PC-3 (cell line): ENCODE measurements at regions not wholly inside any gene's neighbourhood (a gene's known extent, or its start where the extent isn't known, plus 50 kb on each side); places are given as distances from the start of the nearest gene placed in this dataset.

ENCODE experiments used
- EZH2phosphoT487 ChIP-seq: fragments of 300-600 bp; sonication (generic); IDR thresholded peaks from 2 replicates; pipeline ENCODE4 v1.6.1; 2018; ENCODE audit warnings: mild to moderate bottlenecking, antibody characterized with exemption, low read length, borderline replicate concordance
- TF ChIP-seq, protein P1 (sequence below): fragments of 300-600 bp; sonication (generic); conservative IDR thresholded peaks from 2 replicates; pipeline ENCODE4 v1.5.1; 2017; ENCODE audit warnings: antibody characterized with exemption, low read depth, mild to moderate bottlenecking, low read length

DNA sequence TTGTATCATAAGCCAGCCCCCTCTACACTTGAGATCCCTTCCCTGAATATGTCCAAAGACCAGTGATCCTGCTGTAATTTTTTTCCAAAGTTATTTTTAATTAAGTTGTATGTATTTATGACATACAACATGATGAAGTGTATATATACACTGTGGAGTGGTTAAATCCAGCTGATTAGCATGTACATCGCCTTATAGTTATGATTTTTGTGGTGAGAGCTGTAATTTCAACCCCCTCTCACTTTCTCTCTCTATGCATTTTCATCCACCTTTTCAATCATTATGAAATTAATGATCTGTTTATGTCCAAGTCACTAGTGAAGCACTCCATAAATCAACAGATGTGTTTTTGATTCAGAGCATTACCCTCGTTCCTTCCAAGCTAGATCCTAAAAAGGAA lies 85.3 kb downstream of the KCTD12 start:
- TF ChIP-seq, protein P1, sequence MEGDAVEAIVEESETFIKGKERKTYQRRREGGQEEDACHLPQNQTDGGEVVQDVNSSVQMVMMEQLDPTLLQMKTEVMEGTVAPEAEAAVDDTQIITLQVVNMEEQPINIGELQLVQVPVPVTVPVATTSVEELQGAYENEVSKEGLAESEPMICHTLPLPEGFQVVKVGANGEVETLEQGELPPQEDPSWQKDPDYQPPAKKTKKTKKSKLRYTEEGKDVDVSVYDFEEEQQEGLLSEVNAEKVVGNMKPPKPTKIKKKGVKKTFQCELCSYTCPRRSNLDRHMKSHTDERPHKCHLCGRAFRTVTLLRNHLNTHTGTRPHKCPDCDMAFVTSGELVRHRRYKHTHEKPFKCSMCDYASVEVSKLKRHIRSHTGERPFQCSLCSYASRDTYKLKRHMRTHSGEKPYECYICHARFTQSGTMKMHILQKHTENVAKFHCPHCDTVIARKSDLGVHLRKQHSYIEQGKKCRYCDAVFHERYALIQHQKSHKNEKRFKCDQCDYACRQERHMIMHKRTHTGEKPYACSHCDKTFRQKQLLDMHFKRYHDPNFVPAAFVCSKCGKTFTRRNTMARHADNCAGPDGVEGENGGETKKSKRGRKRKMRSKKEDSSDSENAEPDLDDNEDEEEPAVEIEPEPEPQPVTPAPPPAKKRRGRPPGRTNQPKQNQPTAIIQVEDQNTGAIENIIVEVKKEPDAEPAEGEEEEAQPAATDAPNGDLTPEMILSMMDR: no peak
- no peak for TF ChIP-seq EZH2phosphoT487
